ENCODE measurements at regions not wholly inside any gene's neighbourhood (a gene's known extent, or its start where the extent isn't known, plus 50 kb on each side); places are given as distances from the start of the nearest gene placed in this dataset.

DNA sequence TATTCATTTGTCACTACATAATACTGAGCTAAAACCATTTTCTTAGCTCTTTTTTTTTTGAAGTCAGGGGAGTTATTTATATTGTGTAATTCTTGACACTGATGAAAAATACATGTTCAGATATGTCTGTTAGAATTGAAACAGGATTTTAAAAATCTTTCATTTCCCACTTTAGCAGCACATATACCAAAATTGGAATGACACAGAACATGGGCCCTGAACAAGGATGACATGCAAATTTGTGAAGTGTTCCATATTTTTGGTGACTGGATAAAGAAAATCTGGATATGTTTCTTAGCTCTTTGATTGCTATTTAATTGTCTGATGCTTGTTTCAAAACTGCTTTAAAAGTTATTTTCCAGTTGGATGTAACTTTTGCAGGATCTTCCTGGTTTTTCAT is 1963.9 kb upstream of the LRRTM1 start:
- H3K9me3 ChIP-seq: no peaks in the 10 kb centered on the region
- intact Hi-C loops (cut with DNase I; ENCODE audit: low total_unique reads): no loop called here
- DNase-seq: no peak
- no peak overlapping the region for H3K27ac ChIP-seq
- H3K4me1 ChIP-seq: no peaks in the 10 kb centered on the region
- TF ChIP-seq, protein P1, sequence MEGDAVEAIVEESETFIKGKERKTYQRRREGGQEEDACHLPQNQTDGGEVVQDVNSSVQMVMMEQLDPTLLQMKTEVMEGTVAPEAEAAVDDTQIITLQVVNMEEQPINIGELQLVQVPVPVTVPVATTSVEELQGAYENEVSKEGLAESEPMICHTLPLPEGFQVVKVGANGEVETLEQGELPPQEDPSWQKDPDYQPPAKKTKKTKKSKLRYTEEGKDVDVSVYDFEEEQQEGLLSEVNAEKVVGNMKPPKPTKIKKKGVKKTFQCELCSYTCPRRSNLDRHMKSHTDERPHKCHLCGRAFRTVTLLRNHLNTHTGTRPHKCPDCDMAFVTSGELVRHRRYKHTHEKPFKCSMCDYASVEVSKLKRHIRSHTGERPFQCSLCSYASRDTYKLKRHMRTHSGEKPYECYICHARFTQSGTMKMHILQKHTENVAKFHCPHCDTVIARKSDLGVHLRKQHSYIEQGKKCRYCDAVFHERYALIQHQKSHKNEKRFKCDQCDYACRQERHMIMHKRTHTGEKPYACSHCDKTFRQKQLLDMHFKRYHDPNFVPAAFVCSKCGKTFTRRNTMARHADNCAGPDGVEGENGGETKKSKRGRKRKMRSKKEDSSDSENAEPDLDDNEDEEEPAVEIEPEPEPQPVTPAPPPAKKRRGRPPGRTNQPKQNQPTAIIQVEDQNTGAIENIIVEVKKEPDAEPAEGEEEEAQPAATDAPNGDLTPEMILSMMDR (IDR thresholded peaks at IDR 0.05): no peak
- no peak overlapping the region for H3K4me3 ChIP-seq
- no peaks in the 10 kb centered on the region for H3K27me3 ChIP-seq
- no peaks in the 10 kb centered on the region for H3K36me3 ChIP-seq (ENCODE audit: low read depth, missing control alignments)

- 77 to 88% methylated on average over 2 to 3 of the region's 3 CpGs for WGBS, 2 donors
- no peaks in the 10 kb centered on the region for H3K27me3 ChIP-seq
- H3K27ac ChIP-seq: no peak overlapping the region
- no peaks in the 10 kb centered on the region for H3K9me3 ChIP-seq
- intact Hi-C loops (cut with DNase I; ENCODE audit: low total_unique reads): no loop called here
- TF ChIP-seq, protein P1 (IDR thresholded peaks at IDR 0.05): no peak
- TF ChIP-seq POLR2A (IDR thresholded peaks at IDR 0.05): no peak
- no peaks in the 10 kb centered on the region for H3K4me1 ChIP-seq
- DNase-seq: no peak
- no peak overlapping the region for H3K4me3 ChIP-seq
- no peaks in the 10 kb centered on the region for H3K36me3 ChIP-seq (ENCODE audit: low read depth, missing control alignments)
Observed at GRCh38 chr2:82260521-82260920, 1956.0 kb upstream of the LRRTM1 start.

- intact Hi-C loops (cut with DNase I; ENCODE audit: low total_unique reads): no loop called here
- Histone ChIP-seq H3K4me3 (no peak overlapping the region), H3K27me3 (no peaks in the 10 kb centered on the region), H3K27ac (no peak overlapping the region), H3K36me3 (ENCODE audit: low read depth, missing control alignments) (no peaks in the 10 kb centered on the region), H3K4me1 (no peaks in the 10 kb centered on the region), H3K9me3 (no peaks in the 10 kb centered on the region)
- TF ChIP-seq, protein P1 (IDR thresholded peaks at IDR 0.05): no peak
- TF ChIP-seq POLR2A (IDR thresholded peaks at IDR 0.05): no peak
- DNase-seq: no peak
- WGBS, 2 donors: 58 to 79% methylated on average over 2 of the region's 2 CpGs
Observed at GRCh38 chr2:82259551-82259950, 1955.0 kb upstream of the LRRTM1 start.

- intact Hi-C loops (cut with DNase I; ENCODE audit: low total_unique reads): no loop called here
- H3K4me1 ChIP-seq: no peaks in the 10 kb centered on the region
- H3K4me3 ChIP-seq: no peak overlapping the region
- TF ChIP-seq POLR2A (IDR thresholded peaks at IDR 0.05): no peak
- TF ChIP-seq, protein P1 (IDR thresholded peaks at IDR 0.05): no peak
- no peaks in the 10 kb centered on the region for H3K27me3 ChIP-seq
- WGBS, 2 donors: 41 to 44% methylated on average over 2 of the region's 2 CpGs
- H3K27ac ChIP-seq: no peak overlapping the region
- no peaks in the 10 kb centered on the region for H3K36me3 ChIP-seq (ENCODE audit: low read depth, missing control alignments)
- no peak for DNase-seq
- no peaks in the 10 kb centered on the region for H3K9me3 ChIP-seq
Observed at GRCh38 chr2:82257796-82258555, 1953.4 kb upstream of the LRRTM1 start.

GRCh38 chr2:82256983-82257632 is 1952.6 kb upstream of the LRRTM1 start:
- H3K4me3 ChIP-seq: no peak overlapping the region
- no peaks in the 10 kb centered on the region for H3K27me3 ChIP-seq
- DNase-seq: peak; percentile 38
- H3K9me3 ChIP-seq: no peaks in the 10 kb centered on the region
- 63 to 70% methylated on average over 7 to 11 of the region's 11 CpGs for WGBS, 2 donors
- H3K27ac ChIP-seq: no peak overlapping the region
- no peaks in the 10 kb centered on the region for H3K4me1 ChIP-seq
- TF ChIP-seq, protein P1 (IDR thresholded peaks at IDR 0.05): no peak
- TF ChIP-seq POLR2A (IDR thresholded peaks at IDR 0.05): no peak
- intact Hi-C loops (cut with DNase I; ENCODE audit: low total_unique reads): no loop called here
- H3K36me3 ChIP-seq (ENCODE audit: low read depth, missing control alignments): no peaks in the 10 kb centered on the region

All from testis (tissue), 2 donors.